ENCODE measurements at regions not wholly inside any gene's neighbourhood (a gene's known extent, or its start where the extent isn't known, plus 50 kb on each side); places are given as distances from the start of the nearest gene placed in this dataset.

DNA sequence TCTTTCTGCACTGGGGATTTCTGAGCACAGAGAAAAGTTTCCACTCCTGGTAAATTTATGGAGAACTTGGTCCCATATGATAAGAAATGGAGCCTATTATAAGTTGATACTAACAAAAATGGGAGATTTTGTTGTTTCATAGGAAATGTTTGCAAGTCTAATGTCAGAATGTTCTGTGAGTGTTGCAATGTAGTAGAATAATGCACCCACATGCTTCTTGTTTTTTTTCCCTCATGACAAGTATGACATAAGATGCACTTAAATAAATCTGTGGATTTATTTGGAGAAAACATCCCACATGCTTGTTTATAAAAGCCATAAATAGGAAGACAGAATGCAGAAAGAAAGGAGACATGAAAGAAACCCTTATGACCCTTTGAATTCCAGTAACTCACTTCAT is 50.8 kb upstream of the KCNJ6 start:
- Histone ChIP-seq H3K36me3 (ENCODE audit: insufficient read depth, low read depth, low read length) (no peaks in the 10 kb centered on the region), H3K4me1 (ENCODE audit: insufficient read depth, low read length) (no peaks in the 10 kb centered on the region), H3K9me3 (ENCODE audit: insufficient read depth, low read depth, low read length) (no peaks in the 10 kb centered on the region), H3K9ac (ENCODE audit: low read depth, low read length) (no peak overlapping the region), H3K27me3 (ENCODE audit: insufficient read depth, low read length) (no peaks in the 10 kb centered on the region), H3K4me3 (ENCODE audit: low read length) (no peak overlapping the region), H3K27ac (ENCODE audit: low read length) (no peak overlapping the region)

DNA sequence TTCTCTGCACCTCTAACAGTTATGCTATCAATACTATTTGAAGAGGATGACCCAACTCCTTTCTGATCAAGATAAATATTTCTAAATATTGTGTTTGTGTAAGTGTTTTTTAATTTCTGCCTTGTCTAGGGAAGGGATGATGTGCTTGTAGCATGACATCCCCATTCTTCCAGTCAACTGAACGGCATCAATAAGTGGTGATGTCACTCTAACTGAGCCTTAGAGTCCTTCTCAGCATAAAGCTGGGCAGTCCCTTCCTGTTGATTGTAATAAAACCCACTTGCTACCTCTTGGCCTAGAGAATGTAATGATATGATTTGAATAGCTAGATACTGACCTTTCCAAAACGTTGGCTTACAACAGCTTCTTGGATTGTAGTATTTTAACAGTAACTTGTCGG is 52.5 kb upstream of the KCNJ6 start:
- H3K4me3 ChIP-seq (ENCODE audit: low read length), result no peak overlapping the region
- H3K9me3 ChIP-seq (ENCODE audit: insufficient read depth, low read depth, low read length), result no peaks in the 10 kb centered on the region
- no peak overlapping the region for H3K9ac ChIP-seq (ENCODE audit: low read depth, low read length)
- H3K4me1 ChIP-seq (ENCODE audit: insufficient read depth, low read length), result no peaks in the 10 kb centered on the region
- no peak overlapping the region for H3K27ac ChIP-seq (ENCODE audit: low read length)
- no peaks in the 10 kb centered on the region for H3K27me3 ChIP-seq (ENCODE audit: insufficient read depth, low read length)
- H3K36me3 ChIP-seq (ENCODE audit: insufficient read depth, low read depth, low read length), result no peaks in the 10 kb centered on the region

DNA sequence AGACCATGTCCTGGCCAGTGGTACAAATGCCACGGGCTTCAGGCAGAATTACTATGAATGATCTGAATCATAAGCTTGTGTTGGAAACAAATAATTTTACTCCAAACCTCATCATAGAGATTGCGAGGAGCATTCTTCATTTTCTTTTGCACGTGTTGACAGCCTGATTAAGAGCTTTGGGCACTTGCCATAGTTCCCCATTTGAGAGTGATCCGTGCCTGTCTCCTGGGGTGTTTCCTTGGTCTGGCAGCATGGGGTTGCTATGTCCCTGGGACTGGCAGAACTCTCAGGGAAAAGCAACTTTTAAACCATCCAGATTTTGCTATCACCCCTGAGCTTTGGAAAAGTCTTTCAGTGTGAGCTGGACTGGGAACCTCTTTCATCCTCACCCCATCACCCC is 54.3 kb upstream of the KCNJ6 start:
- Histone ChIP-seq H3K27me3 (ENCODE audit: insufficient read depth, low read length) (no peaks in the 10 kb centered on the region), H3K4me1 (ENCODE audit: insufficient read depth, low read length) (no peaks in the 10 kb centered on the region), H3K4me3 (ENCODE audit: low read length) (no peak overlapping the region), H3K36me3 (ENCODE audit: insufficient read depth, low read depth, low read length) (no peaks in the 10 kb centered on the region), H3K9ac (ENCODE audit: low read depth, low read length) (no peak overlapping the region), H3K27ac (ENCODE audit: low read length) (no peak overlapping the region), H3K9me3 (ENCODE audit: insufficient read depth, low read depth, low read length) (no peaks in the 10 kb centered on the region)

DNA sequence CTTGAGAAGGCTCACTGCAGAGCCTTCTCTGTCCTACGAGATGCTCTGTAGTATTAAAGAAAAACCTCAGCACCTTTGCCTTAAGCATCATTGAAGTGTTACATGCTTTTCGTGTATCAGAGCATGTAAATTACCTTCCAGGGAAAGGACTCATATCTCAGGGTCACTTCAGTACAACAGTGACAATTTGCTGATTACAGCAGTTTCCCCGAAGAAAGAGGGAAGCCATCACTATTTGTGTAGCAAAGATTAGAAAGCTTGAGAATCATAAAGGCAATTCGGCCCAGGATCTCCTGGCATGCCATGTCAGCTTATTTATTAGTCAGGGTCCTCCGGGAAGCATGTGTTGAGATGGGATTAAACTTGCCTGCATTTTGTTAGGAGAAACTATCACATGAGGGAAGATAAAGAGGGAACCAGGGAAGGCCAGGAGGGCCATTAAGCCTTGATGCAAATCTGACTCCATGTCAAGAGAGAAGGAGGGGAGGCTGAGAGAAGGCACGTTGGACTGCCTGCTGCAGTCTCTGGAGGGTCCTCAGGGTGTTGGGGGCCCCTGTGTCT is 55.2 kb upstream of the KCNJ6 start:
- H3K4me3 ChIP-seq (ENCODE audit: low read length), result no peak overlapping the region
- H3K9me3 ChIP-seq (ENCODE audit: insufficient read depth, low read depth, low read length), result no peaks in the 10 kb centered on the region
- H3K9ac ChIP-seq (ENCODE audit: low read depth, low read length), result no peak overlapping the region
- no peaks in the 10 kb centered on the region for H3K36me3 ChIP-seq (ENCODE audit: insufficient read depth, low read depth, low read length)
- H3K27ac ChIP-seq (ENCODE audit: low read length), result no peak overlapping the region
- no peaks in the 10 kb centered on the region for H3K4me1 ChIP-seq (ENCODE audit: insufficient read depth, low read length)
- H3K27me3 ChIP-seq (ENCODE audit: insufficient read depth, low read length), result no peaks in the 10 kb centered on the region

DNA sequence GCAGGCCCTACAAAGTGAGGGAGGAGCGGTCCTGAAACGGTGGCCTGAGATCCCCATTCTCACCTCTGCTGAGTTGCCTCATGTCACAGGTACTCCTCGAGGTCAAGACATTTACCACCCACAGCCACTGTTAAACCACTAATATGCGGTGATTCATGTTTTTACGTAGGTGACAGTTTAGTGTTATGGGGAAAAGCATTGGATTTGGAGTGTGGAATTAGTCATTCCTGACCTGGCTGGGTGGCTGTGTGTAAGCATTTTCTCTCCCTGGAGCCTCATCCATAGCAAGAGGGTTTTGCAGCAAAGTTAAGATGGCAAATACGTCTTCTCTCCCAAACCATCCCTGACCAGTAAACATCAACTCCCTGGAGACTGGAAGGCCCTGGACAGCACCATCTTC is 57.8 kb upstream of the KCNJ6 start:
- Histone ChIP-seq H3K9ac (ENCODE audit: low read depth, low read length) (no peak overlapping the region), H3K4me1 (ENCODE audit: insufficient read depth, low read length) (no peaks in the 10 kb centered on the region), H3K36me3 (ENCODE audit: insufficient read depth, low read depth, low read length) (no peaks in the 10 kb centered on the region), H3K9me3 (ENCODE audit: insufficient read depth, low read depth, low read length) (no peaks in the 10 kb centered on the region), H3K27me3 (ENCODE audit: insufficient read depth, low read length) (no peaks in the 10 kb centered on the region), H3K27ac (ENCODE audit: low read length) (no peak overlapping the region), H3K4me3 (ENCODE audit: low read length) (no peak overlapping the region)

DNA sequence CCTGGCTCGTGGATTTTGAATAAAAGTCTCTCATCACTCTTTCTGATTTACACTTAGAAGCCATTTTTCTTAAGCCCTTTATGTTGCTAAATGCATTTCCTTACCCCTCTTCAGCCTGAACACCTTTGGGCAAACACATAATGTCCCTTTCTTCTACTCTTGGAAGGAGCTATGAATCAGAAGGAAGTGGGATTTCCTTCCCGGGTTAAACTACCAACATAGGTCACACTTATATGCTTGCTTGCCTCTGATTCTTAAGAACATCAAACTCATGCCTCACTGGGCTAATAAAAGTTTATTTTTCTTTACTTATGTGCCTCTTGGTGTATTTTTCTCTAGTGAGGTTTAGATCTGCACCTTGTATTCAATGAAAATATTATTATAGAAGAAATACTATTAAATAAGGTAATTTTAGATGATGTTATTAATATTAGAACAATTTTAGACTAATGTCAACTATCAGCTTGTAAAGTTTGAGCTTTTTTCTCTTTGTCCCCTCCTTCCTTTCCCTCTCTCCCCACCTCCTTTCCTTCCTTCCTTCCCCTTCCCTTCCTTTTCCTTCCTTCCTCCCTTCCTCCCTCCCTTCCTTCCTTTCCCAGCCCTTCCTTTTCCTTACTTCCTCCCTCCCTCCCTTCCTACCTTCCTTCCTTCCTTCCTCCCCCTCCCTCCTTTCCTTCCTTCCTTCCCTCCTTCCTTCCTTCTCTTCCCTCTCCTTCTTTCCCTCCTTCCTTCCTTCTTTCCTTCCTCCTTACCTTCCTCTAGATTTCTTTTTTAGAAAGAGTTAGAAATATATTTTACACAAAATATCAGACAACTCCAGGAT is 66.5 kb upstream of the KCNJ6 start:
- H3K9me3 ChIP-seq (ENCODE audit: insufficient read depth, low read depth, low read length), result no peaks in the 10 kb centered on the region
- H3K36me3 ChIP-seq (ENCODE audit: insufficient read depth, low read depth, low read length), result no peaks in the 10 kb centered on the region
- H3K4me1 ChIP-seq (ENCODE audit: insufficient read depth, low read length), result peaks cover 3% of the 10 kb centered on the region; the same call in 1 of the 2 replicates
- H3K4me3 ChIP-seq (ENCODE audit: low read length), result no peak overlapping the region
- H3K27ac ChIP-seq (ENCODE audit: low read length), result no peak overlapping the region
- no peaks in the 10 kb centered on the region for H3K27me3 ChIP-seq (ENCODE audit: insufficient read depth, low read length)
- no peak overlapping the region for H3K9ac ChIP-seq (ENCODE audit: low read depth, low read length)

DNA sequence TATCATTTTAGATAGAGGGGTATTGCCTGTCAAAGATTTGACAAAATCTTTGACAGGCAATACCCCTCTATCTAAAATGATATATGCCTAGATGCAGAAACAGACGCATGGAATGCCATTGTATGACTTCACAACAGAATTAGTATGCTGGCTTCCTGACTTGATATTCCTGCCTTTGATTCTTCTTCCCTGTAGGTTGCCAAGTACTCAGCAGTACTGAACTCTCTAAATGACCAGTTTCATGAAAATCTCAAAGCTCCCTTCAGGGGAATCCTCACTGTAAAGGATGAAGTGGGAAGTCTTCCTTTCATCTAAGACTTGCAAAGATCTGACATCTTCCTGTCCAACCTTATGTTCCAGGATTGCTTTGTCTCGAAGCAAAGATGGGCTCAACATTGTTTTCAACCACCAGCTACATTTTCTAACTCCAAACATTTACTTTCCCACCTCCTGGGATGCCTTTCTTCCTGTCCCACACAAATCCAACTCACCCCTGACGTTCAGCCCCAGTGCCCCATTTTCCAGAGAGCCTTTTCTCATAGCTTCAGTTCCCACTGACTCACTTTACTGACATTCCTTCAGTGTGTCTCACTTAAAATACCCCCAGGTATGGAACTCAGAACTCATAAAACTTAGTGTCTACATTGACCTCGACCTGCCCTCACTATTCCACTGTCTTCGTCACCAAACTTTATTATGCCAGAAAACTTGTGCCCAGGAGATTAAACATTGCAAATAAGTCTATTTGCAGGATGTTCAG is 67.3 kb upstream of the KCNJ6 start:
- Histone ChIP-seq H3K9ac (ENCODE audit: low read depth, low read length) (no peak overlapping the region), H3K4me3 (ENCODE audit: low read length) (no peak overlapping the region), H3K4me1 (ENCODE audit: insufficient read depth, low read length) (peaks cover 3% of the 10 kb centered on the region; the same call in 1 of the 2 replicates), H3K9me3 (ENCODE audit: insufficient read depth, low read depth, low read length) (no peaks in the 10 kb centered on the region), H3K27me3 (ENCODE audit: insufficient read depth, low read length) (no peaks in the 10 kb centered on the region), H3K27ac (ENCODE audit: low read length) (no peak overlapping the region), H3K36me3 (ENCODE audit: insufficient read depth, low read depth, low read length) (no peaks in the 10 kb centered on the region)

DNA sequence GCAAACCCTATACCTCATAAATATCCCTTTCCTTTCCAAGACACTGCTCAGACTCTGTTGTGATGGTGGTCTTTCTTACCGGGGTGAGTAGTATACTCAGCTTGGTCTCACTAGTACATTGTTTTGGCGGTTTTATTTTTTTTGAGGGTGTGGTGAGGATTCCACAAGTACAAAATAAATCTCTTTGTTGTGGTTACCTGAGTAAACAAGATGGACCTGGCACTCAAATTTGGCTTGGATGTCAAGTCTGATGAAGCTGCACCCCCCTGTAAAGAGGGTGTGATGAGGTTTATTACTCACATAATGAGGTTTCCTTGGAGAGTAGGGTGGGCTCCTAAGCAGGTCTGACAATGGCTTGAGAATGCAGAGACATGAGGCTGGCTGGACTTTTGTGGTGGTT is 68.2 kb upstream of the KCNJ6 start:
- Histone ChIP-seq H3K27me3 (ENCODE audit: insufficient read depth, low read length) (no peaks in the 10 kb centered on the region), H3K36me3 (ENCODE audit: insufficient read depth, low read depth, low read length) (no peaks in the 10 kb centered on the region), H3K27ac (ENCODE audit: low read length) (no peak overlapping the region), H3K4me1 (ENCODE audit: insufficient read depth, low read length) (peaks cover 3% of the 10 kb centered on the region; the same call in 1 of the 2 replicates), H3K9me3 (ENCODE audit: insufficient read depth, low read depth, low read length) (no peaks in the 10 kb centered on the region), H3K9ac (ENCODE audit: low read depth, low read length) (no peak overlapping the region), H3K4me3 (ENCODE audit: low read length) (no peak overlapping the region)

DNA sequence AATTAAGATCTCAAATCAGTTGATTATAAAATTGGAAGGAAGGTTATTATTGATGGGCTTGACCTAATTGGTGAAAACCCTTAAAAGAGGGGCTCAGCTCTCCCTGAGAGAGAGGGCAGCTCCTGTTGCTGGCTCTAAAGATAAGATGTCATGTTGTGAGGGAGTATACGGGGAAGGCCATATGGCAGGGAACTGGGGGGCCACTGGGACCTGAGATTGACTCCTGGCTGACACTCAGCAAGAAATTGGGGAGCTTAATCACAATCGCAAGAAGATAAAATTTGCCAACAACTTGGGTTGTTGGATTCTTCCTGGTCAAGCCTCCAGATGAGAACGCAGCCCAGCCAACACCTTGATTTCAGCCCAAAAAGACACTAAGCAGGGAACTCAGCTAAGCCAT is 69.7 kb upstream of the KCNJ6 start:
- H3K9ac ChIP-seq (ENCODE audit: low read depth, low read length), result no peak overlapping the region
- H3K4me1 ChIP-seq (ENCODE audit: insufficient read depth, low read length), result peaks cover 3% of the 10 kb centered on the region; the same call in 1 of the 2 replicates
- no peaks in the 10 kb centered on the region for H3K9me3 ChIP-seq (ENCODE audit: insufficient read depth, low read depth, low read length)
- no peaks in the 10 kb centered on the region for H3K36me3 ChIP-seq (ENCODE audit: insufficient read depth, low read depth, low read length)
- H3K4me3 ChIP-seq (ENCODE audit: low read length), result no peak overlapping the region
- H3K27me3 ChIP-seq (ENCODE audit: insufficient read depth, low read length), result no peaks in the 10 kb centered on the region
- H3K27ac ChIP-seq (ENCODE audit: low read length), result no peak overlapping the region

DNA sequence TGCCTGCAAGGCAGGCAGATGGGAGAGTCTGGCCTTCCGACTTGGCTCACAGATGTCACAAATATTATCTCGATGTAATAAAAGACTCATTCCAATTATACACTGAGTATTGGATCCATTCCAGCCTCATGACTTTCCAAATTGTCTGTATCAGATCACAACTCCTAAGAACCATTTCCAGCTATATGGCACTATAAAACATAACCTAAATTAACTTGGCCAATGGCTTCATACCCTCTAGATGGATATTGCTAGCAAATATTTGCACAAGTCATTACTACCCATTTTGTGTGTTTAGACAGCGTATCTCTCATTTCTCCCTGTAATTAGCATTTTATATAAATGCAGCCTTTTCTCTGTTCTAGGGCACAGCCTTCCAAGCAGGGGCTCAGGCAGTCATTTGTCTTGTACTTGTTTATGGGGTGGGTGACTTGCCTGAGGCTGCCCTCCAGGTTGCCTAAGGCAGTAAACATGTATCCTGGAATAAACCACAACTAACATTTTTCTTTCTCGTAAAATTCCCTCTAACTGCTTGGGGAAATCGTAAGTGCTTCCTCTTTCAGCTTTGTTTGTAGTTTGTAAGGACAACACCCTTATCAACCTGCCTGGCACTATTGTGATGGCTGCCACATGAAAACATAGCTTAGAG is 70.6 kb upstream of the KCNJ6 start:
- Histone ChIP-seq H3K36me3 (ENCODE audit: insufficient read depth, low read depth, low read length) (no peaks in the 10 kb centered on the region), H3K9ac (ENCODE audit: low read depth, low read length) (no peak overlapping the region), H3K4me3 (ENCODE audit: low read length) (no peak overlapping the region), H3K27ac (ENCODE audit: low read length) (no peak overlapping the region), H3K9me3 (ENCODE audit: insufficient read depth, low read depth, low read length) (no peaks in the 10 kb centered on the region), H3K4me1 (ENCODE audit: insufficient read depth, low read length) (peaks cover 3% of the 10 kb centered on the region; the same call in 1 of the 2 replicates), H3K27me3 (ENCODE audit: insufficient read depth, low read length) (no peaks in the 10 kb centered on the region)

DNA sequence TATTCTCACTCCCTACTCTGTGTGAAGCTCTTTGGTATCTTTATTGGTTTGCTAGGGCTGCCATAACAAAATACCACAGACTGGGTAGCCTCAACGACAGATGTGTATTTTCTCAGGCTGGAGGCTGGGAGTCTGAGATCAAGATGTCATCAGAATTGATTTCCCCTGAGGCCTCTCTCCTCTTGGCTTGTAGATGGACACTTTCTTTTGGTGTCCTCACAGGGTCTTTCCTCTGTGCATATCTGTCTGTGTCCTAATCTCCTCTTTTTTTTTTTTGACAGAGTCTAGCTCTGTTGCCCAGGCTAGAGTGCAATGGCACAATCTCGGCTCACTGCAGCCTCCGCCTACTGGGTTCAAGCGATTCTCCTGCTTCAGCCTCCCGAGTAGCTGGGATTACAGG is 71.4 kb upstream of the KCNJ6 start:
- no peak overlapping the region for H3K4me3 ChIP-seq (ENCODE audit: low read length)
- H3K36me3 ChIP-seq (ENCODE audit: insufficient read depth, low read depth, low read length), result no peaks in the 10 kb centered on the region
- H3K27me3 ChIP-seq (ENCODE audit: insufficient read depth, low read length), result no peaks in the 10 kb centered on the region
- H3K4me1 ChIP-seq (ENCODE audit: insufficient read depth, low read length), result no peaks in the 10 kb centered on the region
- no peak overlapping the region for H3K27ac ChIP-seq (ENCODE audit: low read length)
- no peaks in the 10 kb centered on the region for H3K9me3 ChIP-seq (ENCODE audit: insufficient read depth, low read depth, low read length)
- H3K9ac ChIP-seq (ENCODE audit: low read depth, low read length), result no peak overlapping the region
